ENCODE measurements at regions not wholly inside any gene's neighbourhood (a gene's known extent, or its start where the extent isn't known, plus 50 kb on each side); places are given as distances from the start of the nearest gene placed in this dataset.
A peak's percentile ranks its signal among the peaks of the same experiment; 100 is the strongest.

- POLR2A ChIA-PET (ENCODE audit: low non-redundant PET): no interaction called here
- TF ChIP-seq, protein P1, sequence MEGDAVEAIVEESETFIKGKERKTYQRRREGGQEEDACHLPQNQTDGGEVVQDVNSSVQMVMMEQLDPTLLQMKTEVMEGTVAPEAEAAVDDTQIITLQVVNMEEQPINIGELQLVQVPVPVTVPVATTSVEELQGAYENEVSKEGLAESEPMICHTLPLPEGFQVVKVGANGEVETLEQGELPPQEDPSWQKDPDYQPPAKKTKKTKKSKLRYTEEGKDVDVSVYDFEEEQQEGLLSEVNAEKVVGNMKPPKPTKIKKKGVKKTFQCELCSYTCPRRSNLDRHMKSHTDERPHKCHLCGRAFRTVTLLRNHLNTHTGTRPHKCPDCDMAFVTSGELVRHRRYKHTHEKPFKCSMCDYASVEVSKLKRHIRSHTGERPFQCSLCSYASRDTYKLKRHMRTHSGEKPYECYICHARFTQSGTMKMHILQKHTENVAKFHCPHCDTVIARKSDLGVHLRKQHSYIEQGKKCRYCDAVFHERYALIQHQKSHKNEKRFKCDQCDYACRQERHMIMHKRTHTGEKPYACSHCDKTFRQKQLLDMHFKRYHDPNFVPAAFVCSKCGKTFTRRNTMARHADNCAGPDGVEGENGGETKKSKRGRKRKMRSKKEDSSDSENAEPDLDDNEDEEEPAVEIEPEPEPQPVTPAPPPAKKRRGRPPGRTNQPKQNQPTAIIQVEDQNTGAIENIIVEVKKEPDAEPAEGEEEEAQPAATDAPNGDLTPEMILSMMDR (conservative IDR thresholded peaks at IDR 0.05; ENCODE audit: low read depth): no peak
- DNase-seq (ENCODE audit: low spot score): no peak
- CTCF ChIA-PET: no interaction called here
- no peak overlapping the region for H3K27ac ChIP-seq
Observed at GRCh38 chr4:147085781-147086180, 140.1 kb upstream of the TTC29 start.

DNA sequence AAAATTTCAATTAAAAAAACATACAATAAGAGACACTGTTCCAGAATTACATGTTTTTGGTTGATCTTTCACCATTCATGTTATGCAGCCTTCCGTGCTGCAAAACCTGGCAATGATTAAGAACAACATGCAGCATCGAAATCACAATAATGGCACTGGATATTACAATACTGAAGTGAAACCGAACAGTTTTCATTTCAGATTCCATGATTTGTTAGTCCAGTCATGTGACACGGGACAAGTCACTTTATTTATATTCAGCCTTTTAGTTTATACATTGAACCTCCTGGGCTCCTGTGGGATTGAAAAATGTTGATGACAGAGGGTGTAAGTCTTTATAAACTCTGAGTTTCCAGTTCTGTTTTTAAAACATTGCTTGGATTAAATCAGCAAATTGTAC lies 142.5 kb upstream of the TTC29 start:
- ChIA-PET POLR2A (ENCODE audit: low non-redundant PET) (no interaction called here), CTCF (no interaction called here)
- TF ChIP-seq, protein P1 (conservative IDR thresholded peaks at IDR 0.05; ENCODE audit: low read depth): no peak
- DNase-seq (ENCODE audit: low spot score): no peak
- H3K27ac ChIP-seq: no peak overlapping the region

DNA sequence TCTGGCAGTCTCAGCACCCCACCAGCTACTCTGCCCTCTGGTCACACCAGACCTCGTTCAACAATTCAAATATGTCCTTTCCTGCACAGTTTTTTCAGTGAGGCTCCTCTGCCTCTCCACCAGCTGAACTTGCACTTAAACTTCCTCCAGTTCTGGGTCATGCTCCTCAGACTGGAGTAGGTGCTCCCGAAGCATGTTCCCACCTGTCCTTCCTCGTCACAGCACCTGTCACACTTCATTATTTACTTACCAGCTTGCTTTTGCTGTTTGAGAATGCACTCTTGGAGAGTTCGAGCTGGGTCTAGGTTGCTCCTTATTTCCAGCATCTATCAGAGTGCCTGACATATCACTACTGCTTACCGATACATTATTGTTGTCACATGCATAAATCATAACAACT lies 144.8 kb upstream of the TTC29 start:
- DNase-seq (ENCODE audit: low spot score): no peak

DNA sequence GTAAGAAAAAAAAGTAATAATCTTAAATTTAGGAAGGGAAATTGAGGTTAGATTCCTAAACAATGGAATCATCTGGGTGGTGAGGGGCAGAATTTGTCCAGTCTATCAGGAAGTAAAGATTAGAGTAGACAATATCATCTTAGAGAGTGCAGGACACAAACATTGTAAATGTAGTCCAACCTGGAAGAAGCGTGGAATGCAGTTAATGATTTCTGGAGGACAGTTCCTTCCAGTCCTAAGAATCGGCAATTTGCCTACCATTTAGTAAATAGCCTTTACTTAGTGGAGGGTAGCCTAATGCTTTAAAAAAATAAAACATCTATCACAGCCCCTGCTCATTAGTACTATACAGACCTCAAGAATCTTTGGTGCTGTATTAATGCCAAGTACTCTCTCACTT lies 147.5 kb upstream of the TTC29 start:
- CTCF ChIA-PET: no interaction called here
- no peak overlapping the region for H3K27ac ChIP-seq
- POLR2A ChIA-PET (ENCODE audit: low non-redundant PET): no interaction called here

More for the DNA sequence above, 144.8 kb upstream of the TTC29 start:
- CTCF ChIA-PET: interaction anchor here (1.0 kb wide), 1 partner anchor 71 kb away, joined by 3 read pairs; no protein-coding TSS in a partner anchor
- POLR2A ChIA-PET (ENCODE audit: low non-redundant PET): no interaction called here
- H3K27ac ChIP-seq: no peak overlapping the region
- TF ChIP-seq, protein P1 (conservative IDR thresholded peaks at IDR 0.05; ENCODE audit: low read depth): no peak

GRCh38 chr4:147094238-147094637 lies 148.6 kb upstream of the TTC29 start:
- TF ChIP-seq, protein P1 (conservative IDR thresholded peaks at IDR 0.05; ENCODE audit: low read depth): no peak
- H3K27ac ChIP-seq: no peak overlapping the region
- POLR2A ChIA-PET (ENCODE audit: low non-redundant PET): no interaction called here
- DNase-seq (ENCODE audit: low spot score): no peak
- CTCF ChIA-PET: no interaction called here

More for the DNA sequence above, 147.5 kb upstream of the TTC29 start:
- TF ChIP-seq, protein P1 (conservative IDR thresholded peaks at IDR 0.05; ENCODE audit: low read depth): no peak
- DNase-seq (ENCODE audit: low spot score): no peak

DNA sequence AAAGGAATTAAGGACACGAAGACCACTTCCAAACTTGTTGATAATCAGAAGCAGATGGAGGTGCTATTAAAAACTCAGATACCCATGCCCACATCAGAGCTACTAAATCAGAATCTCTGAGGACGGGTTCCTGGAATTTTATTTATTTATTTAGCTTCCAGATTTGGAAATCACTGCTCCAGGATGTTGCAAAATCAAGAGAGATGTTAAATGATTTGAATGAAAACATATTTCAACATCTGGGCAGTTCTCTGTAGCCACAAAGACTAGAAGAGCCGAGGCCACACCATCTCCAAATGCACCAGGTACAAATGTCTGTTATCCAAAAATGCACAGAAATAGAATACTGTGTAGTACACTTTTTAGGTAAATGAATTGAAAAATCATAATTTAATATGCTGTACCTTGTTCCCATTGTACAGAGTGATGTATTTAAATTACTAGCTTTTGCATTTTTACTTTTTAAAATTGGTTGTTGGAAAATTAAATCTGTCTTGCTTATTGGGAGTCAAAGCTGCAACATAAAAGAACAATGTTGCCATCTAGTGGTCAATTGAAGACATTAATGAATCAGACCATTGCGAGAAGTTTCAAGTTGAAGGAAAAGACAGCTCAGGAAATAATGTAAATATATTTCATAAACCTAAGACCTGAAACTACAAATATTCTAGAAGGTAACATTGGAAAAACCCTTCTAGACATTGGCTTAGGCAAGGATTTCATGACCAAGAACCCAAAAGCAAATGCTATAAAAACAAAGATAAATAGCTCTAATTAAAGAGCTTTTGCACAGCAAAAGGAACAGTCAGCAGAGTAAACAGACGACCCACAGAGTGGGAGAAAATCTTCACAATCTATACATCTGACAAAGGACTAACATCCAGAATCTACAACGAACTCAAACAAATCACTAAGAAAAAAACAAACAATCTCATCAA lies 151.3 kb upstream of the TTC29 start:
- ChIA-PET POLR2A (ENCODE audit: low non-redundant PET) (no interaction called here), CTCF (interaction anchor here (0.6 to 2.4 kb wide), 20 partner anchors 8 to 1030 kb away, joined by 3 to 35 read pairs (median 3); no protein-coding TSS in a partner anchor)
- TF ChIP-seq, protein P1 (conservative IDR thresholded peaks at IDR 0.05; ENCODE audit: low read depth): peak; percentile 67
- no peak overlapping the region for H3K27ac ChIP-seq
- peak; percentile 42 for DNase-seq (ENCODE audit: low spot score)

Data from RWPE1 (cell line).